NB4 (cell line): ENCODE measurements at regions not wholly inside any gene's neighbourhood (a gene's known extent, or its start where the extent isn't known, plus 50 kb on each side); places are given as distances from the start of the nearest gene placed in this dataset.

Experiments
- CTCF ChIP-seq: IDR thresholded peaks from one replicate; pipeline ENCODE4 v1.5.1; 2012; ENCODE audit warnings: low read depth, low read length
- MAX ChIP-seq: IDR thresholded peaks from 2 replicates; pipeline ENCODE4 v1.6.1; 2011; ENCODE audit warnings: low read depth, low read length
- POLR2A ChIP-seq: IDR thresholded peaks from 2 replicates; pipeline ENCODE4 v1.6.1; 2011; ENCODE audit warnings: mild to moderate bottlenecking; ENCODE audit not compliant: insufficient read length; ENCODE audit errors: extremely low read depth

- TF ChIP-seq CTCF (no peak), MAX (no peak), POLR2A (no peak)
Measured at GRCh38 chr2:128617029-128617590, 298.4 kb upstream of the HS6ST1 start.
